OCI-LY7 (cell line): ENCODE measurements at regions not wholly inside any gene's neighbourhood (a gene's known extent, or its start where the extent isn't known, plus 50 kb on each side); places are given as distances from the start of the nearest gene placed in this dataset.

Experiments used
- EZH2phosphoT487 ChIP-seq: fragments of 200-600 bp; sonication (generic); IDR thresholded peaks from 2 replicates; pipeline ENCODE4 v1.6.1; 2018; ENCODE audit warnings: low read depth, borderline replicate concordance, mild to moderate bottlenecking, mixed run types, antibody characterized with exemption, low read length, moderate library complexity, mixed read lengths
- TF ChIP-seq, protein P1 (sequence below): fragments of 200-600 bp; sonication (generic); conservative IDR thresholded peaks from 2 replicates; pipeline ENCODE4 v1.5.1; 2014; ENCODE audit warnings: mild to moderate bottlenecking, antibody characterized with exemption, low read length, moderate library complexity, mixed read lengths

DNA sequence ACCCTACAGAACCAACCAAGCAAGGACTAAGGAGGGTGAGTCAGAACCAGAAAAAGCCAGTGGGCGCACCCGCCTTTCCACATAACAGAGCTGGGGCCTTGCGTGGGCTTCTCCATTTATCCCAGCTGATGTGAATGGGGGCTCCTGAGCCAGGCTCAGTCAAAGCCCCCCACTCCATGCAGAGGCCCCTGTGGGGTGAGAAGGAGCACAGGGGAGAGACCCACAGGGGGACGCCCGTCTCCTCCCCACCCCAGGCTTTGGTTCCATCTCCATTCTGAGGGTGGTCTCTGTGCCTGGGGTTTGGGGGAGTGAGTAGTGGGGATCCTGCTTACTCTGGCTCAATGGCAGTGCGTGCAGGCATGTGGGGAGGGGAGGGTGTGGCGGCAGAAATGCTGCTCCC lies 210.1 kb upstream of the TNRC6C start:
- TF ChIP-seq, protein P1, sequence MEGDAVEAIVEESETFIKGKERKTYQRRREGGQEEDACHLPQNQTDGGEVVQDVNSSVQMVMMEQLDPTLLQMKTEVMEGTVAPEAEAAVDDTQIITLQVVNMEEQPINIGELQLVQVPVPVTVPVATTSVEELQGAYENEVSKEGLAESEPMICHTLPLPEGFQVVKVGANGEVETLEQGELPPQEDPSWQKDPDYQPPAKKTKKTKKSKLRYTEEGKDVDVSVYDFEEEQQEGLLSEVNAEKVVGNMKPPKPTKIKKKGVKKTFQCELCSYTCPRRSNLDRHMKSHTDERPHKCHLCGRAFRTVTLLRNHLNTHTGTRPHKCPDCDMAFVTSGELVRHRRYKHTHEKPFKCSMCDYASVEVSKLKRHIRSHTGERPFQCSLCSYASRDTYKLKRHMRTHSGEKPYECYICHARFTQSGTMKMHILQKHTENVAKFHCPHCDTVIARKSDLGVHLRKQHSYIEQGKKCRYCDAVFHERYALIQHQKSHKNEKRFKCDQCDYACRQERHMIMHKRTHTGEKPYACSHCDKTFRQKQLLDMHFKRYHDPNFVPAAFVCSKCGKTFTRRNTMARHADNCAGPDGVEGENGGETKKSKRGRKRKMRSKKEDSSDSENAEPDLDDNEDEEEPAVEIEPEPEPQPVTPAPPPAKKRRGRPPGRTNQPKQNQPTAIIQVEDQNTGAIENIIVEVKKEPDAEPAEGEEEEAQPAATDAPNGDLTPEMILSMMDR, result no peak
- TF ChIP-seq EZH2phosphoT487, result no peak
